K562 (cell line): ENCODE measurements at regions not wholly inside any gene's neighbourhood (a gene's known extent, or its start where the extent isn't known, plus 50 kb on each side); places are given as distances from the start of the nearest gene placed in this dataset.

ENCODE experiments used
- AFF4 ChIP-seq: sonication (generic); formaldehyde crosslinking; IDR thresholded peaks from 2 replicates; pipeline ENCODE4 v1.8.0; 2023; ENCODE audit warnings: mild to moderate bottlenecking, missing genetic modification reagents
- CTCF ChIP-seq, 3 experiments: IDR thresholded peaks in 2 of 3; conservative IDR thresholded peaks in 1 of 3; 2 replicates each; pipeline ENCODE4 v1.5.1; 2011 to 2012; ENCODE audit warnings: low read length in 3 of 3, mild to moderate bottlenecking in 3 of 3, control low read depth in 2 of 3, improper control_type of control experiment in 1 of 3, inconsistent platforms in 1 of 3, low read depth in 1 of 3, mixed read lengths in 1 of 3, moderate library complexity in 1 of 3; ENCODE audit not compliant: insufficient read depth in 2 of 3

- TF ChIP-seq AFF4 (no peak), CTCF (IDR thresholded peaks at IDR 0.05 in 2 of 3, conservative IDR thresholded peaks at IDR 0.05 in 1 of 3; ENCODE audit: insufficient read depth in 2 of 3, low read depth in 1 of 3, low read length in 3 of 3) (no peak)
Observed at GRCh38 chr12:87513536-87514280, 515.5 kb downstream of the C12orf50 start.
